Suprapubic skin (tissue), 3 donors: ENCODE measurements at regions not wholly inside any gene's neighbourhood (a gene's known extent, or its start where the extent isn't known, plus 50 kb on each side); places are given as distances from the start of the nearest gene placed in this dataset.

Source experiments
- CTCF ChIP-seq, 2 donors: fragments of 200-600 bp in 1 of 2; fragments of 450-650 bp in 1 of 2; sonication (generic) in 1 of 2; IDR thresholded peaks; one replicate each; pipeline ENCODE4 v1.5.1; 2016 to 2019; ENCODE audit warnings: antibody characterized with exemption in 2 of 2, mild to moderate bottlenecking in 1 of 2, moderate library complexity in 1 of 2
- EP300 ChIP-seq: sonication (generic); formaldehyde crosslinking; IDR thresholded peaks from one replicate; pipeline ENCODE4 v1.6.1; 2017; ENCODE audit warnings: antibody characterized with exemption
- POLR2A ChIP-seq, 2 donors: fragments of 450-650 bp; IDR thresholded peaks; one replicate each; pipeline ENCODE4 v1.6.1; 2017; ENCODE audit warnings: antibody characterized with exemption in 2 of 2, mild to moderate bottlenecking in 2 of 2, moderate library complexity in 2 of 2

- TF ChIP-seq POLR2A (IDR thresholded peaks at IDR 0.05) (no peak), CTCF (IDR thresholded peaks at IDR 0.05) (no peak), EP300 (no peak)
Observed at GRCh38 chr1:201633297-201633696, 94.4 kb downstream of the NAV1 start.
